ENCODE measurements at regions not wholly inside any gene's neighbourhood (a gene's known extent, or its start where the extent isn't known, plus 50 kb on each side); places are given as distances from the start of the nearest gene placed in this dataset.

- H3K27ac ChIP-seq (ENCODE audit: low read length) = no peak overlapping the region
- in situ Hi-C loops (cut with HindIII; ENCODE audit: low pct_unique_long_range_greater_than_20kb, low sequenced_read_pairs) (no loop called here), intact Hi-C loops (cut with micrococcal nuclease; ENCODE audit: unreplicated experiment) (no loop called here)
- H3K9me3 ChIP-seq (ENCODE audit: control insufficient read depth, insufficient read depth, low read depth, low read length) = no peaks in the 10 kb centered on the region
- no peaks in the 10 kb centered on the region for H3K4me1 ChIP-seq (ENCODE audit: control insufficient read depth, insufficient read depth, low read length)
- TF ChIP-seq REST (IDR thresholded peaks at IDR 0.05; ENCODE audit: insufficient read depth in 1 of 2, low read depth in 2 of 2, low read length in 1 of 2) (no peak), TCF7L2 (IDR thresholded peaks at IDR 0.05; ENCODE audit: low read depth, low read length) (no peak), SIN3A (IDR thresholded peaks at IDR 0.05; ENCODE audit: borderline replicate concordance, insufficient read depth, low read depth, low read length) (no peak), CTCF (IDR thresholded peaks at IDR 0.05) (no peak), POLR2AphosphoS5 (IDR thresholded peaks at IDR 0.05; ENCODE audit: low read depth, low read length) (no peak)
- DNase-seq (ENCODE audit: low read depth, low spot score) = no peak
- ChIA-PET POLR2A (no interaction called here), CTCF (no interaction called here)
- H3K36me3 ChIP-seq (ENCODE audit: control insufficient read depth, insufficient read depth, low read length) = no peaks in the 10 kb centered on the region
- no peak for ATAC-seq
- H3K27me3 ChIP-seq (ENCODE audit: control insufficient read depth, insufficient read depth, low read length) = no peaks in the 10 kb centered on the region
- no peak overlapping the region for H3K4me3 ChIP-seq (ENCODE audit: low read depth in 2 of 2, low read length in 2 of 2)
- no TSS peak for BruUV-seq (replicated peaks)
These were observed 217.7 kb upstream of the TCF4 start for GRCh38 chr18:55805666-55806065.

GRCh38 chr18:55795101-55795669 is 207.2 kb upstream of the TCF4 start:
- DNase-seq (ENCODE audit: low read depth, low spot score) = no peak
- ATAC-seq = no peak
- POLR2A ChIA-PET = no interaction called here
- Histone ChIP-seq H3K4me1 (ENCODE audit: control insufficient read depth, insufficient read depth, low read length) (no peaks in the 10 kb centered on the region), H3K36me3 (ENCODE audit: control insufficient read depth, insufficient read depth, low read length) (no peaks in the 10 kb centered on the region), H3K4me3 (ENCODE audit: low read depth in 2 of 2, low read length in 2 of 2) (no peak overlapping the region), H3K9me3 (ENCODE audit: control insufficient read depth, insufficient read depth, low read depth, low read length) (no peaks in the 10 kb centered on the region), H3K27ac (ENCODE audit: low read length) (no peak overlapping the region), H3K27me3 (ENCODE audit: control insufficient read depth, insufficient read depth, low read length) (no peaks in the 10 kb centered on the region)
- no peak for TF ChIP-seq SIN3A (IDR thresholded peaks at IDR 0.05; ENCODE audit: borderline replicate concordance, insufficient read depth, low read depth, low read length)
- TF ChIP-seq TCF7L2 (IDR thresholded peaks at IDR 0.05; ENCODE audit: low read depth, low read length) = no peak
- no peak for TF ChIP-seq REST (IDR thresholded peaks at IDR 0.05; ENCODE audit: insufficient read depth in 1 of 2, low read depth in 2 of 2, low read length in 1 of 2)
- TF ChIP-seq POLR2AphosphoS5 (IDR thresholded peaks at IDR 0.05; ENCODE audit: low read depth, low read length) = no peak
- no peak for TF ChIP-seq CTCF (IDR thresholded peaks at IDR 0.05)
- in situ Hi-C loops (cut with HindIII; ENCODE audit: low pct_unique_long_range_greater_than_20kb, low sequenced_read_pairs) = no loop called here
- no TSS peak for BruUV-seq (replicated peaks)
- CTCF ChIA-PET = no interaction called here
- intact Hi-C loops (cut with micrococcal nuclease; ENCODE audit: unreplicated experiment) = no loop called here

Measured in Panc1 (cell line).